NCI-H69 (cell line): ENCODE measurements at regions not wholly inside any gene's neighbourhood (a gene's known extent, or its start where the extent isn't known, plus 50 kb on each side); places are given as distances from the start of the nearest gene placed in this dataset.

Source experiments
- DNase-seq: peaks from one replicate; lab custom pipeline; 2025; lab: John Stamatoyannopoulos, UW

DNA sequence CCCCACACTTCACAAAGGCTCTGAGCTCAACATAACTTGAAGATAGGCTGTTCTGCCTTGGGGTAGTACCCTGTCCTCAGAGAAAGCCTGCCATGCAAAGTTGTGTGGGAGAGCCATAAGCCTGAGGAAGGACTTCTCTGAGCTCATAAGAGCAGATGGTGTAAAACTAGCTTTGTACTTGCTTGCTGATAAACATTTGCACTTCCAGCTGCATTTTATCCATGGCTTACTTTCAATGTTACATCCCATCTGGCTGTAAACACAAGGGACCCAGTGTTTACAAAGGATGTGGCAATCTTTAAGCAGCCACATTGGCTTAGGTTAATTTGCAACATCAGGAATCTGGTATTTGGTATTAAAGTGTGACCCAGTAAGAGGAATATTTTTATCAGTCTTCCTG, 258.1 kb downstream of the IPO8 start:
- peak; percentile 81 for DNase-seq

GRCh38 chr12:30437044-30437443, 258.6 kb downstream of the IPO8 start:
- DNase-seq, result no peak

DNA sequence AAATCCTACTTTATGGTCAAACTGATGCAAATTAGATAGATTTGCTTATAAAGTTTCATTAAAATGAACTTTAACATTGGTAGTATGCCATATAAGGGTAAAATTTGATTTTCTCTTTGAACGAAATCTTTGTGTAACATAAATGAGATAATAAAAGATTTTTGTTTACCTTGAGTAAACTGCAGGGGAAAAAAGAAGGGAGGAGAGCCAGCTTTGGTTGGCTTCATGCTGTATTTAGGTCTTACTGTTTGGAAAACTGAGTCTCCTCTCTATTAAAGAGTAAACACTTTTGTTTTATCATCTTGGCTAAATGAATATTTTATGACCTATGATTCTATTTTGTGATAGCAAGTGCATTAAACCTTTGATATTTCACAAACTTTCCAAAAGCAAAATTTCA, 267.6 kb downstream of the IPO8 start:
- no peak for DNase-seq

DNA sequence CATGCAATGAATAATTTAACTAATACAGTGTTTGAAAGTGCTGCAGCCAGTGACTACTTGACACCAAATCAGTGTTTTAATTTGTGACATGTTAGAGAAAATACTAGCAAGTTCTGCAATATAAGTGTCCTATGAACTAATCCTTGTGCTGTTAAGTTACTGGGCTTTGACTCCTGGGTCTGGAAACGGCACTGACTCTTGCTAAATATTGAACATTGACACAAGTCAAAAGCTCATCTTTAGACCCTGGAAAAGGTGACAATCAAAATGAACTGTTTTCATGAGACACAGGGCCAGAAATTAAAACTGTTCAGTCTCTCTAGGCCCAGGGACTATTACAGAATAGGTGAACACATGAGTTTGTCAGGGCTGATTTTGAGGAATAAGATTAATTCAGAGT, 268.1 kb downstream of the IPO8 start:
- DNase-seq, result no peak

- DNase-seq, result no peak
These were observed 270.2 kb downstream of the IPO8 start for GRCh38 chr12:30425445-30425844.

DNA sequence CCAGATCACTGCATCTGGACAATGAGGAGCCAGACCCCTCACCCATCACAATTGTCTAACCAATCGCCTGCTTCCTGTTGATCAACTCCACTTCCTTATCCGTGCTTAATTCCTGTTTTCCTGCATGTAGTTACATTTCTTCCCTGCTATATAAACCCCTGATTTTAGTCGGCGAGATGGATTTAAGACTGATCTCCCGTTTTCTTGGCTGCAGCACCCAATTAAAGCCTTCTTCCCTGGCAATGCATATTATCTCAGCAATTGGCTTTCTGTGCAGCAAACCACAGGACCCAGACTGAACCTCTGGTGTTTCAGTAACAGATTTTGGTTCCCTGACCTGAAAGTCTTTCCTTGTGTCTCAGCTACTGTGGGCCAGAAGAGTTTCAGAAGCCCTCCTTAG, 272.3 kb downstream of the IPO8 start:
- no peak for DNase-seq

DNA sequence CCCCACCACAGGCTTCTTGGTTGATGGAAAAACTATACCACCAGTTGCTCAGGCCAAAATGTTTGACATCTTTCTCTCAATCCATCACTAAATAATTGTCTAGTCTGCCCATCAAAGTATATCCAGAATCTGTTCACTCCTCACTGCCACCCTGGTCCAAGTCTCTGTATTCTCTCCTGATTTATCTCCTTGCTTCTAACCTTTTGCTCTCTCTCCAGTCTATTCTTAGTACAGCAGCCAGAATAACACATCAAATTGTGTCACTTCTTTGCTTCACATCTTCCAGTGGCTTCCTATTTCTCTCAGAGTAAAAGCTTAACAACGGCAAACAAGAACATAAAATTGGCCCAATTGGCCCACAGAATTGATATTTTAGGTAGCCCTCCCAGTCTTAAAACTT, 272.8 kb downstream of the IPO8 start:
- no peak for DNase-seq

DNA sequence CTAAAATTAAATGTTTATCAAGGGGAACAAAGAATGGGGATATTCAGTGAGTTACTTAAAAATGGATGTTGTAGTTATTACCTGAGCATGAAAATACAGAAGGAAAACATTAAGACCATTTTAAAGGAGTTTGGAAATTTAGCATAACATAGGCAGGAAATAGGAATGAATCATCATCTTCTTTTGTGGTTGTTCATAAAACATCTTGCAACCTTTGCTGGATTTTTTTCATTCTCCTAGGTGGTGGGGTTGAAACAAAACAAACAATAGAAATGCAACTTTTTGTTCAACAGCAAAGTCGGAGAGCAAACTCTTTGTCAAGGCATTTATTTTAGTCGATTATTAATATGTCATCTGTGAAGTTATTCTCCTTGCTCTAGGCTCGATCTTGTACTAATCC, 275.1 kb downstream of the IPO8 start:
- DNase-seq, result no peak

- peak; percentile 70 for DNase-seq
These were observed 277.9 kb downstream of the IPO8 start for GRCh38 chr12:30417697-30418231.

DNA sequence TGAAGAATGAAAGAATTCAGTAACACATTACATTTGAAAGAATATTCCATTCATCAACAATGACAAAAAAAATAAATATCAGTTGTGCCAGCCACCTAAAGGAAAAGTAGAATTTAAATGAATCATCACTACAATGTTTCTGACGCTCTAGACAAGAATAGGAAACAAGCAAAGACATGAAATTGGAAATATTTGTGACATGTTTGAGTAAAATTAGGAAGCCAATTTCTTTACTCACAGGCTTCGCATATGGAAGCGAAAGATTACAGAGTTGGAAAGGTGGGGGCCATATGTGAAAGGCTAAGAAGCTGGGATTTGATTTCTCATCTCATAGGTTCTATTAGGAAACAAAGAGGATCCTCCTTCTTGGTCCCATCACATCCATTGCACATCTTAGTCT, 279.0 kb downstream of the IPO8 start:
- no peak for DNase-seq

DNA sequence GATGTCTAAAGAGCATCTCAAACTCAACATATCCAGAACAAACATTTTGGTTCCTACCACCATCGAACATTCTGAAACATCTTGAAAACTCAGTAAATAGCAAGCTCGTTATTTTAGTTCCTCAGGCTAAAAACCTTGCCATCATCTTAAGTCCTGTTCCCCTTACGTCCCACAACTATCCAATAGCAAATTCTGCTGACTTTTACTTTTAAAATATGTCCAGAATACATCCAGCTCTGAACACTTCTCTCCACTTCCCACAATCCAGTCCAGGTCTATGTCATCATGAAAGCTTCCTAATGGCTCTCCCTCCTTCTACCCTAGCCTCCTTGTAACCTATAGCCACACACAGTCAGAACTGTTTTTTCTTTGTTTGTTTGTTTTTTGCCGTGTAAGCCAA, 279.9 kb downstream of the IPO8 start:
- DNase-seq, result no peak

DNA sequence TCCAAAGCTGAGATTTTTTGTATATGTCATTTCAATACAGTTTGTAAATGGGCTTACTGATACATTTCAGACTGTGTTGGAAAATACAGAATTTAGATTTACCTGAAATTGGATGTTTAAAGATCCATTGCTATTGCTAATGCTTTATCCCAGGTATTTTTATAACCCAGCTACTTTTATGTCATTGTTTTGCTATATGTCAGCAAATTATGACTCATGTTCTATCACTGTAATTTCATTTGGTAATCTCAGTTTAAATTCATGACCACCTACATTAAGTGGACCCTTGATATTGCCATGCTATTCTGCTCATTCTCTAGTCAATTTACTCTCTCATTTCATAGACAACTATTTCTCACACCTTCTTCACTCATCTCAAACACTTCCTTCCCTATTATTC, 281.2 kb downstream of the IPO8 start:
- no peak for DNase-seq

GRCh38 chr12:30400349-30400748, 295.3 kb downstream of the IPO8 start:
- no peak for DNase-seq

DNA sequence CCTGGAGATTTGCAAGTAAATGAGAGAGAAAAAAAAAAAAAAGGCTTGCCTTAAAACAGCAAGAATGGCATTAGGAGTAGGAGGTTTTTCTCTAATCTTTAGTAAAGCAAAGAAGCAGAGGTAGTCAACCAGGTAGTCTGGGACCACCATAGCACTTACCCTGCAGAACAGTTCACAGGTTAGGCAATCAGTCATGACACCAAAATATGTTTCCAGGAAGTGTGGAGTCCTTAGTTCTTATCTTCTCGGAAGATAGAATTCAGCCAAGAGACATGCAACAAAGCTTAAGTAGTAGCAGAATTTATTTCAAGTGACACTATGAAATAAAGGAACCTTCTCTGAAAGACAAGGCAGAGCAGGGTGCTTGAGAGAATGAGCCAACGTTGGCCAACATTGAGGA, 295.8 kb downstream of the IPO8 start:
- no peak for DNase-seq

DNA sequence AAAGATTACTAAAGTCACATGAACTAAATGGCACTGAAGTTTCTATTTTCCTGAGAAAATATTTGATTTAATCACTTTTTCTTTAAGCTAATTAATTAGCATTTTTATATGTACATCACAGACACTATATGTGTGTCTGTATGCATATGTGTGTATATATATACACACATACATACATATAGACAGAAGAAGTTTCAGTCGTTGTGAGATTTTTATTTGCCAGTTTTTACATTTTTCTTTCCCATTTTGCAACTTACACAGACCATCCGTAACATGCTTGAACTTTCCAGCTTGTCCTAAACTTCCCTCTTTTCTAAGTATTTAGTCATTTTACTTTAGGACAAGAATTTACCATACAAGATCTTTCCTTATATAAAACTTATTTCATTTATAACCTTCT, 299.1 kb downstream of the IPO8 start:
- no peak for DNase-seq

DNA sequence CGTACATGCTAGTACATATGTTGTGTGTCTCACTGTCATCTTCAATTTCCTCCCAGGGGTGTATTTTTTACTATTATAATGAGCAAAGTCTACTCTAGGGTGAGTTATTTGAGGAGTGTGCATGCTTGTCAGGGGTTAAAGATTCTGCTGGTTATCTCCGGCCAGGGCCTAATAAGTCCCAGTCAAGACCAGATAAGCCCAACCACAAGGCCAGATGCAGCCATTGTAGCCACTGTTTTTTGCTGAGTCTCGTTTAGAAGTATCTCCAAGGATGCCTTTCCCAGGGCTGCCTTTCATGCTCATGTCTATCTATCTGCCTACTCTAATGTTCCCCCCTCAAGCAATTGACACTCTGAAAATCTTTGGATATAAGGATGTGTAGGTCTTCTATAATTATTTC, 300.5 kb downstream of the IPO8 start:
- DNase-seq, result no peak

GRCh38 chr12:30391766-30392366, 303.8 kb downstream of the IPO8 start:
- no peak for DNase-seq

- DNase-seq, result no peak
These were observed 310.0 kb downstream of the IPO8 start for GRCh38 chr12:30385706-30386105.

- no peak for DNase-seq
These were observed 310.7 kb downstream of the IPO8 start for GRCh38 chr12:30384976-30385375.

DNA sequence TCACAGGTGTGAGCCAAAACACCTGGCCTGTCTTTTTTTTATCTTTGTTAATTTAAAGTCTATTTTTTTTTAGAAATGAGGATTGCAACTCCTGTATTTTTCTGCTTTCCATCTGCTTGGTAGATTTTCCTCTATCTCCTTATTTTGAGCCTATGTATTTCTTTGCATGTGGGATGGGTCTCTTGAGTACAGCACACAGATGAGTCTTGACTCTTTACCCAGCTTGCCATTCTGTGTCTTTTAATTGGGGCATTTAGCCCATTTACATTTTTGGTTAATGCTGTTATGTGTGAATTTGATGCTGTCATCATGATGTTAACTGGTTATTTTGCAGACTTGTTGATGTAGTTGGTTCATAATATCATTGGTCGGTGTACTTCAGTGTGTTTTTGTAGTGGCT, 317.4 kb downstream of the IPO8 start:
- DNase-seq, result no peak

DNA sequence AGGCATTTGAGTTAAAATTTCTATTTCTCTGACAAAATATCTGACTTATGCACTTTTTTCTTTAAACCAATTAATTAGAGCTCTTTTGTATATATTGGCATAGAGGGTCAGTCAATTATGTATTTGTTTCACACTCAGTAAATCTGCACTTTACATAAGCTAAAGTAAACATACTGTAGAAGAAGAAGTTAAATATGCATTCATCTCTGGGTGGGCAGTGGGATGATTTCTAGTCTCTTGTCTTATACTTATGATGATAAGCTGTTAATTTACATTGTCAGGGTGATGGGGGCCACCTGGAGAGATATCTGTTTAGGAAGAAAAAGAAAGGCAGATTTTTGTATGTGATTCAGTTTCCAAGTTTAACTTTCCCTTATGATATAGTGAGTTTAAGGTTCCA, 330.8 kb downstream of the IPO8 start:
- DNase-seq, result no peak

DNA sequence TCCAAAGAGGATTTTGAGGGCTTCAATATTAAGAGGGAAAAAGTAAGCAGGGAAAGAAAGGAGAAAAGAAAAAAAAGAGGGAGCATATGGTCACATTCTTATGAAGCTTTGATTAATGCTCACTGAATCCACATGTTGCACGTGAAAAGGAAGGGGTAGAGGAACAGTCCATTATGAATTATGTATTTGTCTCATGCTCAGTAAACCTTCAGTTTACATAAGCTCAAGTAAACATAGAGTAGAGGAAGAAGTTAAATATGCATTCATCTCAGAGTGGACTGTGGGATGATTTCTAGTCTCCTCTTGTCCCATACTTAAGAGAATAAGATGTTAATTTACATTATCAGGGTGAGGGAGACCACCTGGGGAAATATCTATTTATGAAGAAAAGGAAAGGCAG, 334.5 kb downstream of the IPO8 start:
- peak; percentile 40 for DNase-seq

- no peak for DNase-seq
These were observed 337.0 kb downstream of the IPO8 start for GRCh38 chr12:30358671-30359070.

- DNase-seq, result no peak
These were observed 337.7 kb downstream of the IPO8 start for GRCh38 chr12:30357766-30358490.
